ENCODE measurements at regions not wholly inside any gene's neighbourhood (a gene's known extent, or its start where the extent isn't known, plus 50 kb on each side); places are given as distances from the start of the nearest gene placed in this dataset.
A peak's percentile ranks its signal among the peaks of the same experiment; 100 is the strongest.
"Not testable (repeated sequence)": the region's sequence is repeated elsewhere in the genome, so short reads cannot be mapped to it uniquely, and the experiment has no call there.

- Histone ChIP-seq H3K9me3 (ENCODE audit: control insufficient read depth, insufficient read depth, low read depth, low read length) (no peaks in the 10 kb centered on the region), H3K4me1 (ENCODE audit: control insufficient read depth, insufficient read depth, low read length) (no peaks in the 10 kb centered on the region), H3K4me3 (ENCODE audit: low read depth in 2 of 2, low read length in 2 of 2) (no peak overlapping the region), H3K36me3 (ENCODE audit: control insufficient read depth, insufficient read depth, low read length) (no peaks in the 10 kb centered on the region), H3K27ac (ENCODE audit: low read length) (no peak overlapping the region), H3K27me3 (ENCODE audit: control insufficient read depth, insufficient read depth, low read length) (no peaks in the 10 kb centered on the region)
- in situ Hi-C loops (cut with HindIII; ENCODE audit: low pct_unique_long_range_greater_than_20kb, low sequenced_read_pairs) (no loop called here), intact Hi-C loops (cut with micrococcal nuclease; ENCODE audit: unreplicated experiment) (no loop called here)
- no TSS peak for BruUV-seq (replicated peaks)
- TF ChIP-seq TCF7L2 (IDR thresholded peaks at IDR 0.05; ENCODE audit: low read depth, low read length) (no peak), CTCF (IDR thresholded peaks at IDR 0.05) (peak; percentile 48; the same call in 1 of the 2 replicates), POLR2AphosphoS5 (IDR thresholded peaks at IDR 0.05; ENCODE audit: low read depth, low read length) (no peak), SIN3A (IDR thresholded peaks at IDR 0.05; ENCODE audit: borderline replicate concordance, insufficient read depth, low read depth, low read length) (no peak), REST (IDR thresholded peaks at IDR 0.05; ENCODE audit: insufficient read depth in 1 of 2, low read depth in 2 of 2, low read length in 1 of 2) (no peak)
- ATAC-seq (no peak), DNase-seq (ENCODE audit: low read depth, low spot score) (no peak)
- ChIA-PET POLR2A (interaction anchor here (0.6 kb wide), 1 partner anchor 1097 kb away, joined by 3 read pairs; no protein-coding TSS in a partner anchor), CTCF (no interaction called here)
Observed at GRCh38 chr2:185279999-185280398, 458.6 kb upstream of the FSIP2 start.

- DNase-seq (ENCODE audit: low read depth, low spot score) (no peak), ATAC-seq (no peak)
- H3K4me1 ChIP-seq (ENCODE audit: control insufficient read depth, insufficient read depth, low read length) = no peaks in the 10 kb centered on the region
- in situ Hi-C loops (cut with HindIII; ENCODE audit: low pct_unique_long_range_greater_than_20kb, low sequenced_read_pairs) (no loop called here), intact Hi-C loops (cut with micrococcal nuclease; ENCODE audit: unreplicated experiment) (no loop called here)
- BruUV-seq (replicated peaks) = no TSS peak
- no peaks in the 10 kb centered on the region for H3K36me3 ChIP-seq (ENCODE audit: control insufficient read depth, insufficient read depth, low read length)
- H3K4me3 ChIP-seq (ENCODE audit: low read depth in 2 of 2, low read length in 2 of 2) = no peak overlapping the region
- POLR2A ChIA-PET = no interaction called here
- H3K27me3 ChIP-seq (ENCODE audit: control insufficient read depth, insufficient read depth, low read length) = no peaks in the 10 kb centered on the region
- TF ChIP-seq TCF7L2 (IDR thresholded peaks at IDR 0.05; ENCODE audit: low read depth, low read length) (no peak), REST (IDR thresholded peaks at IDR 0.05; ENCODE audit: insufficient read depth in 1 of 2, low read depth in 2 of 2, low read length in 1 of 2) (no peak), CTCF (IDR thresholded peaks at IDR 0.05) (no peak), SIN3A (IDR thresholded peaks at IDR 0.05; ENCODE audit: borderline replicate concordance, insufficient read depth, low read depth, low read length) (no peak), POLR2AphosphoS5 (IDR thresholded peaks at IDR 0.05; ENCODE audit: low read depth, low read length) (no peak)
- H3K27ac ChIP-seq (ENCODE audit: low read length) = no peak overlapping the region
- H3K9me3 ChIP-seq (ENCODE audit: control insufficient read depth, insufficient read depth, low read depth, low read length) = no peaks in the 10 kb centered on the region
- CTCF ChIA-PET = no interaction called here
Observed at GRCh38 chr2:185284696-185285095, 453.9 kb upstream of the FSIP2 start.

GRCh38 chr2:185290012-185290411 is 448.6 kb upstream of the FSIP2 start:
- DNase-seq (ENCODE audit: low read depth, low spot score); POLR2A ChIA-PET; BruUV-seq (replicated peaks); H3K27me3 ChIP-seq (ENCODE audit: control insufficient read depth, insufficient read depth, low read length); H3K4me1 ChIP-seq (ENCODE audit: control insufficient read depth, insufficient read depth, low read length); in situ Hi-C loops (cut with HindIII; ENCODE audit: low pct_unique_long_range_greater_than_20kb, low sequenced_read_pairs); H3K27ac ChIP-seq (ENCODE audit: low read length); H3K9me3 ChIP-seq (ENCODE audit: control insufficient read depth, insufficient read depth, low read depth, low read length); H3K36me3 ChIP-seq (ENCODE audit: control insufficient read depth, insufficient read depth, low read length): not testable (repeated sequence)
- peak overlapping the region; percentile 16 to 25; a peak in 3 of 4 replicates for H3K4me3 ChIP-seq (ENCODE audit: low read depth in 2 of 2, low read length in 2 of 2)
- peak; percentile 21; the same call in 1 of the 2 replicates for ATAC-seq
- intact Hi-C loops (cut with micrococcal nuclease; ENCODE audit: unreplicated experiment) = loop anchor here (2.0 to 5.0 kb wide), 2 partner anchors 449 to 967 kb away; partner anchors contain the start of gene FSIP2
- CTCF ChIA-PET = interaction anchor here (1.3 kb wide), 1 partner anchor 9 kb away, joined by 5 read pairs; no protein-coding TSS in a partner anchor

Data from Panc1 (cell line).